HG03095 (cell line): ENCODE measurements at regions not wholly inside any gene's neighbourhood (a gene's known extent, or its start where the extent isn't known, plus 50 kb on each side); places are given as distances from the start of the nearest gene placed in this dataset.

ENCODE experiments used
- ATAC-seq: cut with Tn5 transposase; IDR thresholded peaks from one replicate; pipeline ENCODE4 v1.9.1; 2021; ENCODE audit warnings: moderate library complexity; ENCODE audit not compliant: unreplicated experiment

GRCh38 chr3:46114323-46114988, 87.2 kb upstream of the XCR1 start:
- no peak for ATAC-seq

- no peak for ATAC-seq
These were observed 86.3 kb upstream of the XCR1 start for GRCh38 chr3:46113608-46114007.

GRCh38 chr3:46112984-46113383, 85.7 kb upstream of the XCR1 start:
- no peak for ATAC-seq

GRCh38 chr3:46112296-46112695, 85.0 kb upstream of the XCR1 start:
- no peak for ATAC-seq

GRCh38 chr3:46110701-46111493, 83.6 kb upstream of the XCR1 start:
- ATAC-seq: no peak

- ATAC-seq: no peak
These were observed 80.4 kb upstream of the XCR1 start for GRCh38 chr3:46107682-46108081.

GRCh38 chr3:46105306-46105919, 78.1 kb upstream of the XCR1 start:
- no peak for ATAC-seq

- ATAC-seq: no peak
These were observed 77.4 kb upstream of the XCR1 start for GRCh38 chr3:46104706-46105105.

GRCh38 chr3:46102780-46103130, 75.5 kb upstream of the XCR1 start:
- ATAC-seq: no peak

GRCh38 chr3:46102059-46102779, 74.9 kb upstream of the XCR1 start:
- no peak for ATAC-seq

DNA sequence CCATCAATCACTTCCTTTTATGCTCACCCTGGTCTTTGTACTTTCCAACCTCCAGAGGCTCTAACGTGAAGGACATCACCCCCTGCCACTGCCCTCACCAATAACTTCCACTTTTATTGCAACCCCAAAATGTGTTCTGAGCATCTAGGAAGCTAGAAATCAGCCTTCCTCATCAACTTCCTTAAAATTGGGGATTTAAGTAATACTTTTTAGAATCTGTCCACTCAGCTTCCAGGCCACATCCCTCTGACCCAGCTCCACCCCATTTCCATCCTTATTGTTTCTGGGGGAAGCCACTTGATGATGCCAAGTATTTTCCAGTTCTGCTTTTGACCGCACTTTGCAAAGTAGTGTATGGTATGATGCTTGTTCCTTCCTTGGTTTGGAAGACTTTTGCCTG, 73.5 kb upstream of the XCR1 start:
- no peak for ATAC-seq

- ATAC-seq: peak; percentile 61
These were observed 71.1 kb upstream of the XCR1 start for GRCh38 chr3:46098319-46098761.

DNA sequence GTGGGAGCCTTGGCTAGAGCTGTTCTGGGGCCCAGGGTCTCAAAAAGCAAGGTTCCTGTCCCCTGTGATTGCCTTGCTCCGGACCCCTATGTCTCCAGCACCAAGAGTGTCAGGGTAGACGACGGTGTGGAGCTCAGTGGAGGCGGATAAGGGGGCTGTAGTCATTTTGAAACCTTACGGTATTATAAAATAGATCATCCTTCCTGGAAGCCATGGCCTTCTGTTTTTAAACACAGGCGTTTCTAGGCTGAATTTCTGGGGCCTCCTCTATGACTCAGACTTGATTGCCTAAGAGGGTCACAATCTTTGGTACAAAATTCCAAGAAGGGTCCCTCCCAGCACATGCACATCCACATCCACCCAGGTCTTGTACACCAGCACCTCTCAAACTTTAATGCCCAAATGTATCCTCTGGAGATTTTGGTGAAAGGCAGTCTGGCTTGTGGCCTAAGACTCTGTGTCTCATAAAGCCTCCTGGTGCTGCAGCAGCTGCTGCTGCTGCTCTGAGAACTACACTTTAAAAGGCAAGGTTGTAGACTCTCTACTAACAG, 70.5 kb upstream of the XCR1 start:
- peak; percentile 20 for ATAC-seq

DNA sequence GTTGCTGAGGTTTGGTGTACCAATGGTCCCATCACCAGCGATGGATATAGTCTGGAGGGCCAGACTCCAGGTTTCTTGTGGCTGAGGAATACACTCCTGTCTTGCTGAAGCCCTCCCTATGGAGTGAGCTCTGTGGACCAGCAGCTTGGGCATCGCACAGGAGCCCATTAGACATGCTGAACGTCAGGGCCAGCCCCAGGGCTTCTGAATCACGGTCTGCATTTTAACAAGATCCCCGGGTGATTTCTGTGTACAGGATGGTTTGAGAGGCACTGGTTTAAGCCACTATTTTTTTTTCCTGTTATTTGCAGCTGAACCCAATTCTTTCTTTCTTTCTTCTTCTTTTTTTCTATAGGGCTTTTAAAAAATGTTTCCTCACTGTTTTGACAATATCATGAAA, 69.5 kb upstream of the XCR1 start:
- ATAC-seq: no peak

GRCh38 chr3:46096336-46096735, 69.1 kb upstream of the XCR1 start:
- ATAC-seq: no peak

- ATAC-seq: peak; percentile 45
These were observed 68.0 kb upstream of the XCR1 start for GRCh38 chr3:46095307-46095706.

- ATAC-seq: no peak
These were observed 67.2 kb upstream of the XCR1 start for GRCh38 chr3:46094506-46094905.

- no peak for ATAC-seq
These were observed 66.7 kb upstream of the XCR1 start for GRCh38 chr3:46093966-46094365.

DNA sequence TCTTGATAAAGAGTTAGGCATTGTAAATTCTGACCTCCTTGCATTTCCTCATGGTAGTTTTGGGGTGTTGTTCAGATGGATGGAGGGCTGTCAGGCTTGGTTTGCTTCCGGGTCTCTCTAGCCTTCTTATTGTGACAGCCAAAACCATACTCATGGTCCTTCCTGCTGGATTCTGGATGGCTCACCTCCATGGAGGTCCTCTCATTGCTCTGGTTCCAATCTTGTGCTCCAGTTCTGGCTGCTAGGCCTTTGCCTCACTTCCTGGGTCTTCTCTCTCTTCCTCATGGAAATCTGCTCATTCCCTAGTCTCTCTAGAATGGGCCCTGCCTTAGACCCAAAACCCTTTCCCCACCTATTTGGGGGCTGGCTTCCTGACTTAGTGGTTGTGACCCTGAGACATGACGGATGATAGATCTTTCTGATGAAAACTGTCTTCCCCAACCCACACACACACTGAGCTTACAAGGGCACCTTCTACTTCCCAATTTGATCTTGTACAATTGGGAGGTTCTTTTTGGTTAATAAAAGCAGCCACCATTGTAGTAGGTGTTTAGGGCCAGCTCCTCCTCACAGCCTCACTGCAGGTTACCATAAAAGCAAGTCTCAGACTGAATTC, 66.2 kb upstream of the XCR1 start:
- ATAC-seq: no peak

DNA sequence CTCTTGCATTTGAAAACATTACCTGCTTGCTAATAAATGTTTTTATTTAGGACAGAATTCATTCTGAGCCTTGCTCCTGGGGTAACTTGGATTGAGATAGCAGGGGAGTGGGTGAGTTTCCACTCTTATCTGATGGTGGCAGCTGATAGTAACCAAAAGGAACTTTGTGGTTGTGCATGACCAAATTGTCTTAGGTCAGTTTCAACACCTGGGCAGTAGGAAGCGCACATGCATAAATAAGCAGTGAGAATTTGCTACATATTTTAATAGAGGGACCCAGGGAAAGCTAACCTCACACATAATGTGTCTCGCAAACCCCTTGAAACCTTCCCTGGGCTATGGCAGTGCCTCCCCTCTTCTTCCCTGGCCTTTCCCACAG, 65.4 kb upstream of the XCR1 start:
- no peak for ATAC-seq
